Activated T-cell treated with anti-CD3 and anti-CD28 coated beads for 24 hours (primary cell): ENCODE measurements at regions not wholly inside any gene's neighbourhood (a gene's known extent, or its start where the extent isn't known, plus 50 kb on each side); places are given as distances from the start of the nearest gene placed in this dataset.
"Not testable (repeated sequence)": the region's sequence is repeated elsewhere in the genome, so short reads cannot be mapped to it uniquely, and the experiment has no call there.

Experiments
- DNase-seq: peaks from one replicate; pipeline ENCODE4 v3.0.0-alpha.2; 2020; ENCODE audit warnings: low read depth

- DNase-seq: no peak
Observed at GRCh38 chr13:107669391-107669993, 545.8 kb downstream of the LIG4 start.

- DNase-seq: no peak
Observed at GRCh38 chr13:107665926-107666458, 549.3 kb downstream of the LIG4 start.

GRCh38 chr13:107650081-107650701 is 565.1 kb downstream of the LIG4 start:
- DNase-seq: no peak

GRCh38 chr13:107649079-107649478 is 566.3 kb downstream of the LIG4 start:
- DNase-seq: no peak

- DNase-seq: no peak
Observed at GRCh38 chr13:107644136-107644535, 571.2 kb downstream of the LIG4 start.

GRCh38 chr13:107643615-107644014 is 571.7 kb downstream of the LIG4 start:
- no peak for DNase-seq

GRCh38 chr13:107642831-107643230 is 572.5 kb downstream of the LIG4 start:
- no peak for DNase-seq

- DNase-seq: no peak
Observed at GRCh38 chr13:107641574-107641973, 573.8 kb downstream of the LIG4 start.

- no peak for DNase-seq
Observed at GRCh38 chr13:107625648-107626047, 589.7 kb downstream of the LIG4 start.

GRCh38 chr13:107617527-107617926 is 597.8 kb downstream of the LIG4 start:
- DNase-seq: no peak

- no peak for DNase-seq
Observed at GRCh38 chr13:107612376-107612775, 603.0 kb downstream of the LIG4 start.

GRCh38 chr13:107608736-107609135 is 606.6 kb downstream of the LIG4 start:
- DNase-seq: no peak

GRCh38 chr13:107600971-107601370 is 614.4 kb downstream of the LIG4 start:
- DNase-seq: no peak

GRCh38 chr13:107596306-107596705 is 619.0 kb downstream of the LIG4 start:
- not testable (repeated sequence) for DNase-seq

- no peak for DNase-seq
Observed at GRCh38 chr13:107590556-107590955, 624.8 kb downstream of the LIG4 start.

GRCh38 chr13:107587681-107588080 is 627.7 kb downstream of the LIG4 start:
- no peak for DNase-seq

- DNase-seq: no peak
Observed at GRCh38 chr13:107586216-107586615, 629.1 kb downstream of the LIG4 start.

- DNase-seq: no peak
Observed at GRCh38 chr13:107585469-107586180, 629.7 kb downstream of the LIG4 start.

GRCh38 chr13:107582171-107582570 is 633.2 kb downstream of the LIG4 start:
- DNase-seq: no peak

- no peak for DNase-seq
Observed at GRCh38 chr13:107580741-107581412, 634.5 kb downstream of the LIG4 start.

- DNase-seq: no peak
Observed at GRCh38 chr13:107576430-107576829, 638.9 kb downstream of the LIG4 start.

- no peak for DNase-seq
Observed at GRCh38 chr13:107574517-107575210, 640.7 kb downstream of the LIG4 start.
